Sciatic nerve (tissue), 2 donors: ENCODE measurements at regions not wholly inside any gene's neighbourhood (a gene's known extent, or its start where the extent isn't known, plus 50 kb on each side); places are given as distances from the start of the nearest gene placed in this dataset.

Experiments used
- ATAC-seq: fragments of 200-7000 bp; cut with Tn5 transposase; one replicate; pipeline ENCODE4 v1.9.1; 2020; ENCODE audit warnings: mild to moderate bottlenecking, moderate library complexity
- DNase-seq: peaks from one replicate; pipeline ENCODE4 v3.0.0-alpha.2; 2020; ENCODE audit warnings: low spot score
- intact Hi-C: fragments of 100-400 bp; cut with DNase I; formaldehyde crosslinking; loops from one replicate; pipeline ENCODE4 v1.14.2; 2022
- donor health status: DM: no; HTN: no; CAD: no.
- donor health status: DM: no; HTN: no; CAD: no.

DNA sequence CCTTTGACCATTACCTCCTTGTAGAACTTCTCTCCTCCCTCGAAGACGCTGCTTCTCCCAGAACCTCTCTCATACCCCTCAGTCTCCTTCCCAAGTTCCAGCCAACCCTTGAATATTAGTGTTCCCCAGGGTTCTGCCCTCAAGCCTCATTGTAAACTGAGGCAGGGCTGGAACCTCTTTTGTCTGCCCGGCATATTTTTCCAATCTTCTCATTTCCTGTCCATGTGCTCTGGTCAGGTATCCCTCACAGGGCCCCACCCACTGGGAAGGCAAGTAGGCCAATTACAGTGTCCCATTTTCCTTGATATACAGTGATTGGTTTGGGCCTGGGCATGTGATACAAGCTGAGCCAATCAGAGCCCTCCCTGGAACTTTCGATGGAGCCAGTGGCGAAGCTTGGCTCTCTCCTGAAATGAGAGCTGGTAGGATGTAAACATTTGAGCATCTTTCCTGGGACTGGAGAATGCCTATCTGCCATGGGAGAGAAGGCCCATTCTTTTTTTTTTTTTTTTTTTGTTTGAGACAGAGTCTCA, 57.1 kb upstream of the ID3 start:
- no peak for ATAC-seq
- intact Hi-C loops: no loop called here

DNA sequence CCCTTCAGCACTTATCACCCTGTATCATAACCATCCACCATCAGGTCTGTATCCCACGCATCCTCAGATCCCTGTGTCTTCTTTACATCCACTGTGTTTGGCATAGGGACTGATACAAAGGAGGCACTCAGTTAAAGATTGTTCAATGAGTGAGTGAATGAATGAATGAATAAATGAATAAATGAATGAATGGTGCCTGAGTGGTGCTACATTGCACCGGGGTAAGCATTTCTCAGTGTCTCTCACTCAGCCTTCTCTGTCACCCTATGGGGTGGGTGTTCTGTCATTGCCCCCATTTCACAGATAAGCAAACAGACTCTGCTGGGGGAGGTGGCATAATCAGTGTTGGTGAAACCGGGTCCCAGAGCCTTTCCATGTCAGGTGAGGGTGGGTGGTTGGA, 56.6 kb upstream of the ID3 start:
- ATAC-seq (no peak), DNase-seq (no peak)
- intact Hi-C loops: no loop called here

More for the DNA sequence above, 57.1 kb upstream of the ID3 start:
- no peak for DNase-seq

DNA sequence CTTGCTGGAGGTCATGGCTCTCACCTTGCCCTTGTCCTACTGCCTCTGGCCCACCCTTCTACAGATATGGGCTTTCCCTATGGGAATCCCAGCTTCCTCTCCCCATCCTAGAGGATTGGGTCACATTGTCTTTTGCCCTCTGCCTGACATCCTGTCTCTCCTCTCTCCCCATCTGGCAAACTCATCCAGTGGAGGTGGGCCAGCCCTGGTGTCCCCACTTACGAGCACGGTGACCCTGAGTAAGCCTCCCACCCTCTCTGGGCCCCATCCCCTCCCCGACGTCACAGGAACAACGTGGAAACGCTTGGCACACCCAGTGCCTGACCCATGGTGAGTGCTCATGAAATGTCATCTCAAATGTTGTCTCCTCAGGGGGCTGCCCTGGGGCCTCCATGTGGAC, 56.1 kb upstream of the ID3 start:
- DNase-seq (no peak), ATAC-seq (no peak)
- intact Hi-C loops: no loop called here

- ATAC-seq (no peak), DNase-seq (no peak)
- intact Hi-C loops: no loop called here
Measured at GRCh38 chr1:23614032-23614660, 54.8 kb upstream of the ID3 start.

DNA sequence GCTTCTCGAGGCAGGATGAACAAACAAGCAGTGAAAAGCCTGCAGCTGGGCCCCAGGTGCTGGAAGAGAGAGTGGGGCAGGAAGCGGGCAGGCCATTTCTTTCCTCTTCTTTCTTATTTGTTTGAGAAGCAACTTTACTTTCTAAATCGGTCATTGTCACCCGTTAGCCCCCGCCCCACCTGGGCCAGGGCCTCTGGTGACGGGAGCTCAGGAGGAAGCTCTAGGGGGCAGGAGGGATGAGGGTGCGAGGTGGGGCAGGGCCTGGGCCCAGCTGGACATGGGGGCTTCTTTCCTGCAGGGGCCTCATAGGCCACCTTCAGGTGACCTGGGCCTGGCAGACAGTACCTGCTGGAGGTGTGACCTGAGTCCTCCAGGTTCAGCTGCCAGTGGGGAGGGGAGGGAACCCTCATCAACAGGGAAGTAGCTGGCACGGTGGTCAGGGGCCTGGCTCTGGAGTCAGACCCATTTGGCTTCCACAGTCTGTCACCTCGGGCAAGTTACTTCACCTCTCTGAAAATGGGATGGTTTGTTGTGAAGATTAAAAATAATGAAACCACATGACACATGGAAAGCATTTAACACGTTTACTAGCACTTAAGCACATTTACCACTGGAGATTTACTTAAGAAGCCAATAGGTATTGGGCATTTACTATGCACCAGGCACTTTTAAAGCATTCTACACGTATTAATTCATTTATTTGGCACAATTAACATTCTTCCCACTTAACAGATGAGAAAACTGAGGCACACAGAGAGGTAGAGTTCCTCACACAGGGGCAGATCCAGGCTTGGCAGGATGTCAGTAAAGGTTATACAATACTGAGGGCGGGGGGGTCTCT, 54.1 kb upstream of the ID3 start:
- intact Hi-C loops: no loop called here
- ATAC-seq (no peak), DNase-seq (no peak)

DNA sequence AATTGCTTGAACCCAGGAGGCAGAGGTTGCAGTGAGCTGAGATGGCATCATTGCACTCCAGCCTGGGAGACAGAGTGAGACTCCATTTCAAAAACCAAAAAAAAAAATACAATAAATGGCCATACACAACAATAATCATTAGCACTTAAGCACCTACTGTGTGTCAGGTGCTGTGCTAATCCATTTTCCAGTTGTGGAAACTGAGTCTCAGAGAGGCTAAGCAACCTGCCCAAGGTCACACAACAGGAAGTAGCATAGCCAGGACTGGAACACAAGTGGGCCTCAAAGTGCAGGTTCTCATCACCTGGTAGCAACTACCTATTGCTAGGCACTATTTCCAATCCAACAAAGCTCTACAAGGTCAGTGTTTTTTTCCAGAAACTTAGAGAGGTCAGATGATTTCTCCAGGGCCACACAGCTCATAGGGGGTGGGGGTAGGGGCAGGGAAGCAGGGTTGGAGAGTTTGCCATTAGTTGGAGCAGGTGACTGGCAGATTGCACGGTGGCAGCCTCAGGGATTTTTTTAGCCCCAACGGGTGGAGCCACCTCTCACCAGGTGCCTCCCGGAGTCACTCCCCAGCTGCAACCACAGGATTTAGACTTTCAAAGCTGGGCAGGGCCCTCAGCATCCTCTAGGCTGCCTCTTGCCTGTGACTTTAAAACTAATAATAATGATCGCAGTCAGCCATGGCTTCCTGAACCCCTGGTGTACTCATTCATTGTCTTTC, 52.5 kb upstream of the ID3 start:
- DNase-seq: no peak
- no peak for ATAC-seq
- intact Hi-C loops: no loop called here

GRCh38 chr1:23610677-23611076, 51.4 kb upstream of the ID3 start:
- no peak for DNase-seq
- intact Hi-C loops: no loop called here
- ATAC-seq: no peak

DNA sequence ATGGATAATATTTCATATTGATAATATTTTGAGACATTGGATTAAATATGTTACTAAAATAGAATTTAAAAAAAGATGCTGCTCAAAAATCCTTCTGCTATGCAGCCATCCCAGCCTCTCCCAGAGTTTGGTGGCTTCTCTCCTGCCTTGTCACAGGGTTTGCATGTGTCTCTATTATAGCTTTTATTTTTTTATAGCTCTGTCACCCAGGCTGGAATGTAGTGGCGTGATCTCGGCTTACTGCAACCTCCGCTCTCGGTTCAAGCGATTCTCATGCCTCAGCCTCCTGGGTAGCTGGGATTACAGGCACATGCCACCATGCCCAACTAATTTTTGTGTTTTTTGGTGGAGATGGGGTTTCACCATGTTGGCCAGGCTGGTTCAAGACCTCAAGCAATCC, 50.7 kb upstream of the ID3 start:
- intact Hi-C loops: no loop called here
- ATAC-seq (no peak), DNase-seq (no peak)
